Activated CD4-positive, alpha-beta T cell treated with anti-CD3 and anti-CD28 coated beads, Interleukin-2, amount 50 U/mL, for 4 hours (primary cell): ENCODE measurements at regions not wholly inside any gene's neighbourhood (a gene's known extent, or its start where the extent isn't known, plus 50 kb on each side); places are given as distances from the start of the nearest gene placed in this dataset.

Experiments used
- DNase-seq, 2 experiments: peaks; one replicate each; pipeline ENCODE4 v3.0.0-alpha.2; 2020

DNA sequence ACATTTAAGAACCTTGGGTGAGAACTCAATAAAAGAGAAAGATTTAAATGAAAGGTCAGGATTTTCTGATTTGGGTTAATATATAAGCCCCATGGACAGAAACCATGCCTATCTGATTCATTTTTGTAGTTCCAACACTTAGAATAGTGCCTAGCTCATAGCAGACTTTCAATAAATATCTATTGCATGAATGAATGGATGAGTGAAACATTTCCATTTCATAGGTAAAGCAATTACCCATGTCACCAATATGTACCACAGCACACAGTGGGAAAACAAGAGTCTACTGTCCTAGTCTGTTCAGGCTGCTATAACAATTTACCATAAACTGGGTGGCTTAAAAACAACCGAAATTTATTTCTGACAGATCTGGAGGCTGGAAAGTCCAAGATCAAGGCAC, 63.9 kb upstream of the PTPN13 start:
- no peak for DNase-seq

DNA sequence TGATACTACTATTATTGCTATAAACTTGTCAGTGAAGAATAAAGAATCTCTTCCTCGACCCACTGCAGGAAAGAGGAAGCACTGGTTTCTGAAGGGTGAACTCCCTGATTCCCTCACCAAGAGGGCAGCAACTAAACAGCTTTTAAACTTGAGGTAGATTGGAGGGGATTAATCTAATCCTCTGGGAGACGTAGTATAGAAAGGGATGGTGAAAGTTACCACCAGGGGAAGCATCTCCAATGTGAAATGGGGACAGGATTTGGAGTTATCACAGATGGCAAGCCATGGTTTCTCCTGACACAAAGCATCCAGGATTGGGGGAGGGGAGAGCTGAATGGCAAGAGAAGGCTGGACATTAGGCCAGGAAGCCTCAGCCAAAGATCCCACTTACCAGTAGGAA, 62.7 kb upstream of the PTPN13 start:
- DNase-seq = no peak

GRCh38 chr4:86532851-86533250, 61.3 kb upstream of the PTPN13 start:
- DNase-seq = no peak

DNA sequence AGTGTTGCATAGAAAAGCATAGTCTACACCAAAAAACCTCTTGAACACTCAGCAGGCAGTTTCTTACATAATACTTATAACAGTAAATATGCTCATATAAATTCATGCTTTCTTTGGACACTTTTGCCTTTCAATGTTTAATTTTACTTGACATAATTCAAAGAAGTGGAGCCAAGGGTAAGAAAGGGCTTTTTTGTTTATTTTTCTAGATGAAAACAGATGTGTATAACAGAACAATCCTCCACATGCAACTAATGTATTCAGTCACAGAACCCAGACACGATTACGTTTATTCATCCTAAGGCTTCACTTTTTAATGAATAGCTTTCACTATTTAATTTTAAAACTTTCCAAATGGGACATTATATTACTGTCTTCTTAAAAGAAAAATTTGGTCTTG, 58.0 kb upstream of the PTPN13 start:
- DNase-seq = no peak

DNA sequence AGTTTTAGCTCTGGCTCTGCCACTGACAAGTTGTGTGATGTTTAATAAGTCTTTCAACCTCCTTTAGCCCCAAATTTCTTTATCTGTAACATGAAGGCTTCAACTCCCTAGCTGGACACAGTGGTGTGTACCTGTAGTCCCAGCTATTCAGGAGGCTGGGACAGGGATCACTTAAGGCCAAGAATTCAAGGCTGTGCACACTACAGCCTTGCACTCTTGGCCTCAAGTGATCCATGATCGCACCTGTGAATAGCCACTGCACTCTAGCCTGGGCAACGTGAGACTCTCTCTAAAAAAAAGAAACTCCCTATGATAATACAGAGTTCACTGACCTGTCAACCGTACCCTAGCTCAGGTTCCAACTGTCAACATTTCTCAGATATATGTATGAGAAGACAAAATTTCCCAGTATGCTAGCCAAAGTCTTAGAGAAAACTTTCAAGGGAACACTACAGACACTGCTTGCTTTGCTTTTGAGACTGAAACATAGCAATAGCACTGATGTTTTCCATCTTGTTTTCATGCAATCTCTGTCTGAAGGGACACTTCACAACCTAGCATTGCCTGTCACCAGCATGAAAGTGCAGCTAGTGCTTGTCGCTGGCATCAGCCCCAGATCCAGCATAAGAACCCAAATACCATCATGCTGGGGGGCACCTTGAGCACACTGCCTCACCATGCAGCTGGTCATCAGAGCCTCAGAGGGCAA, 51.6 kb upstream of the PTPN13 start:
- DNase-seq = no peak

DNA sequence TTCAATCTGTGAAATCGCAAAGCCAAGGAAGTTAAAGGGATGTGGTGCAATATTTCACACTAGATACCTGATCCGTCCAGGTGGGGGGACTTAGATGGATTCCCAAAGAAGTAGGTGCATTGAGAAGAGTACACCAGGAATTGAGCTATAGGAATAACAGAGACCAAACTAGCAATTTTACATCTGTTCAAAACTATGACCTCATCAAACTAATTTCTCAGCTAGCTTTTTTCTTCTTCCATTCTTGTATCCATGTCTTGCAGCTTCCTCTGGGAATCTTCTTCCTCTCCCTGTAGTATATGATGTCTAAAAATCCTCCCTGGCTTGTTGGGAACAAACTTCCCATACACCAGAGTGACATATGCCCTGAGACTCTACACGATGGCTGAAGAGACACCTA, 51.0 kb upstream of the PTPN13 start:
- no peak for DNase-seq

DNA sequence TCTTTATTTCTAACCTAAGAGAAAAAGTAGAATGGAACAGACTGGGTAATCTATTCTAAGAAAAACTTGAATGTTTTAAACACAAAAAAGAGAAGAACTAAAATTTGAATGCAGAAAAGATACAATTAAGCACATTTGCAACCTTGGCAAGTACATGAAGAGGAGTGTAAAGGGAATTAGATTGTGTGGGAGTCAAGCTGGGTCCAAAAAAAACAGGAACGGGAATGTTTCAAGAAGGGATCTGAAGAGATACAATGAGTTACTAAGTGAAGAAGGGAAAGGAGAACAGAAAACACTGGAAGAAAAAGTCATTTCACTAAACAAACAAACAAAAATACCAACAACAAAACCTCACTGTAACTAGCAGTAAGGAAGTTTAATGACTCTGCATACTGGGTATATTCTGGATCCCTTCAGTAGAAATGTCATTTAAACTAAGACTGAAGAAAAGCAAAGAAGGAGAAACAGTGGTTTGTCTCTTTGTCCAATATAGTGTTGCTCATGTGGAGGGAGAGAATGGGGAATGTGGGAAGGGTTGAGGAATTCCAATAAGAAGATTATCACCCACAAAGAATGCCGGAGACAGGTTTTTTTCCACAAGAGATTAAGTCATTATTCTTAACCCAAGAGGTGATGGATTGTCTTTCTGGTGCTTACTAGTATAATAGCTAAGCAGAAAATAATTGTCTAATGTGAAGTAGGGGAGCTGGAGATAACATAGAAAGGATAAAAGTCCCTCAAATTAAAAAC, 50.4 kb upstream of the PTPN13 start:
- DNase-seq = no peak

GRCh38 chr4:86544310-86544966, 49.7 kb upstream of the PTPN13 start:
- no peak for DNase-seq
